ENCODE measurements at regions not wholly inside any gene's neighbourhood (a gene's known extent, or its start where the extent isn't known, plus 50 kb on each side); places are given as distances from the start of the nearest gene placed in this dataset.

GRCh38 chr5:97628031-97628430 is 445.0 kb upstream of the RIOK2 start (continued):
- no peak for TF ChIP-seq BCL11A (tag by site-specific recombination; IDR thresholded peaks at IDR 0.05; ENCODE audit: low read depth)

GRCh38 chr5:97628807-97629206 is 445.8 kb upstream of the RIOK2 start:
- Histone ChIP-seq H3K27ac (ENCODE audit: extremely low read depth, low read depth, low read length) (no peak overlapping the region), H3K9me3 (ENCODE audit: control insufficient read depth, insufficient read depth, low read depth, low read length) (no peaks in the 10 kb centered on the region), H3K36me3 (ENCODE audit: control insufficient read depth in 2 of 2, insufficient read depth in 1 of 2, low read length in 2 of 2) (no peaks in the 10 kb centered on the region), H3K4me3 (ENCODE audit: low read depth, low read length) (no peak overlapping the region), H3K4me1 (ENCODE audit: control insufficient read depth, insufficient read depth, low read length) (no peaks in the 10 kb centered on the region)
- CTCF ChIA-PET, result interaction anchor here (0.9 kb wide), 1 partner anchor 626 kb away, joined by 4 read pairs; no protein-coding TSS in a partner anchor
- TF ChIP-seq MYNN (tag by site-specific recombination; IDR thresholded peaks at IDR 0.05; ENCODE audit: borderline replicate concordance) (no peak), ZNF114 (tag by site-specific recombination; IDR thresholded peaks at IDR 0.05) (no peak), ZBTB17 (tag by site-specific recombination; IDR thresholded peaks at IDR 0.05) (no peak), ZNF529 (tag by site-specific recombination; IDR thresholded peaks at IDR 0.05; ENCODE audit: insufficient replicate concordance) (no peak), ZNF19 (tag by site-specific recombination; IDR thresholded peaks at IDR 0.05; ENCODE audit: low read depth) (no peak), CTCF (tag by site-specific recombination; IDR thresholded peaks at IDR 0.05) (no peak), ZBTB7A (tag by site-specific recombination; IDR thresholded peaks at IDR 0.05; ENCODE audit: low read depth) (no peak), ZXDB (tag by site-specific recombination; IDR thresholded peaks at IDR 0.05) (no peak), KLF16 (tag by site-specific recombination; IDR thresholded peaks at IDR 0.05) (no peak), KLF7 (tag by site-specific recombination; IDR thresholded peaks at IDR 0.05; ENCODE audit: borderline replicate concordance) (no peak), ZNF341 (tag by site-specific recombination; IDR thresholded peaks at IDR 0.05; ENCODE audit: low read depth) (no peak), ZFP69B (tag by site-specific recombination; IDR thresholded peaks at IDR 0.05) (no peak), KLF8 (tag by site-specific recombination; IDR thresholded peaks at IDR 0.05) (no peak), ZBTB20 (tag by site-specific recombination; IDR thresholded peaks at IDR 0.05) (no peak), ZBTB44 (tag by site-specific recombination; IDR thresholded peaks at IDR 0.05) (no peak), ZNF48 (tag by site-specific recombination; IDR thresholded peaks at IDR 0.05) (no peak), ZNF274 (IDR thresholded peaks at IDR 0.05; ENCODE audit: low read length) (no peak), ZNF274 (tag by site-specific recombination; IDR thresholded peaks at IDR 0.05; ENCODE audit: borderline replicate concordance) (no peak), MZF1 (tag by site-specific recombination; IDR thresholded peaks at IDR 0.05; ENCODE audit: borderline replicate concordance) (no peak), FEZF1 (tag by site-specific recombination; IDR thresholded peaks at IDR 0.05) (no peak)
- POLR2A ChIA-PET, result no interaction called here

- Histone ChIP-seq H3K4me3 (ENCODE audit: low read depth, low read length) (no peak overlapping the region), H3K4me1 (ENCODE audit: control insufficient read depth, insufficient read depth, low read length) (no peaks in the 10 kb centered on the region), H3K36me3 (ENCODE audit: control insufficient read depth in 2 of 2, insufficient read depth in 1 of 2, low read length in 2 of 2) (no peaks in the 10 kb centered on the region), H3K9me3 (ENCODE audit: control insufficient read depth, insufficient read depth, low read depth, low read length) (no peaks in the 10 kb centered on the region), H3K27ac (ENCODE audit: extremely low read depth, low read depth, low read length) (no peak overlapping the region)
- CTCF ChIA-PET, result no interaction called here
- POLR2A ChIA-PET, result no interaction called here
- TF ChIP-seq ZBTB8A (tag by site-specific recombination; IDR thresholded peaks at IDR 0.05), result no peak
- TF ChIP-seq ZNF704 (tag by site-specific recombination; IDR thresholded peaks at IDR 0.05), result no peak
- TF ChIP-seq ZBTB10 (tag by site-specific recombination; IDR thresholded peaks at IDR 0.05), result no peak
- TF ChIP-seq ZBTB44 (tag by site-specific recombination; IDR thresholded peaks at IDR 0.05), result no peak
- no peak for TF ChIP-seq HOXA7 (CRISPR knock-in tag; IDR thresholded peaks at IDR 0.05; ENCODE audit: borderline replicate concordance)
- no peak for TF ChIP-seq ZNF404 (tag by site-specific recombination; IDR thresholded peaks at IDR 0.05)
Measured at GRCh38 chr5:97629276-97629675, 446.2 kb upstream of the RIOK2 start.
